Activated T-cell treated with anti-CD3 and anti-CD28 coated beads, Interleukin-2, amount 50 U/mL, for 72 hours (primary cell): ENCODE measurements at regions not wholly inside any gene's neighbourhood (a gene's known extent, or its start where the extent isn't known, plus 50 kb on each side); places are given as distances from the start of the nearest gene placed in this dataset.

ENCODE experiments used
- ATAC-seq, 2 donors: fragments of 150-1000 bp; cut with Tn5 transposase; replicated peaks in 1 of 2; 2 replicates each; pipeline ENCODE4 v1.10.0; 2021; ENCODE audit warnings: moderate library complexity in 2 of 2, mild to moderate bottlenecking in 1 of 2
- DNase-seq, 2 donors: peaks; one replicate each; pipeline ENCODE4 v3.0.0; 2021 to 2022; ENCODE audit warnings: mixed read lengths in 1 of 2
- H3K27ac Mint-ChIP-seq: one replicate; pipeline ENCODE4 v1.8.0; 2022; ENCODE audit warnings: mild to moderate bottlenecking, moderate library complexity, mixed read lengths
- H3K27me3 Mint-ChIP-seq: one replicate; pipeline ENCODE4 v1.8.0; 2022; ENCODE audit warnings: low read depth, mixed read lengths
- H3K36me3 Mint-ChIP-seq, 2 donors: one replicate each; pipeline ENCODE4 v1.8.0; 2022; ENCODE audit warnings: mixed read lengths in 2 of 2, mild to moderate bottlenecking in 1 of 2; ENCODE audit not compliant: insufficient read depth in 2 of 2
- H3K4me1 Mint-ChIP-seq: one replicate; pipeline ENCODE4 v1.8.0; 2022; ENCODE audit warnings: low read depth, mixed read lengths
- H3K4me3 Mint-ChIP-seq, 2 donors: one replicate each; pipeline ENCODE4 v1.8.0; 2022; ENCODE audit warnings: mild to moderate bottlenecking in 2 of 2, mixed read lengths in 2 of 2, moderate library complexity in 2 of 2
- H3K9me3 Mint-ChIP-seq, 2 donors: one replicate each; pipeline ENCODE4 v1.8.0; 2022; ENCODE audit warnings: mixed read lengths in 2 of 2

GRCh38 chr11:69996451-69996850, 81.7 kb upstream of the ANO1 start:
- DNase-seq (no peak), ATAC-seq (no peak)
- H3K4me3 Mint-ChIP-seq: no peak overlapping the region
- peaks cover 7% of the 10 kb centered on the region for H3K4me1 Mint-ChIP-seq
- H3K27ac Mint-ChIP-seq: no peak overlapping the region
- peaks cover 33% of the 10 kb centered on the region for H3K27me3 Mint-ChIP-seq
- peaks cover 0 to 2% of the 10 kb centered on the region in 2 donors for H3K36me3 Mint-ChIP-seq
- no peaks in the 10 kb centered on the region for H3K9me3 Mint-ChIP-seq

GRCh38 chr11:69997352-69997751, 80.8 kb upstream of the ANO1 start:
- ATAC-seq: no peak

GRCh38 chr11:69999721-70000120, 78.4 kb upstream of the ANO1 start:
- Mint-ChIP-seq H3K27me3 (peaks cover 24% of the 10 kb centered on the region), H3K27ac (no peak overlapping the region), H3K4me3 (no peak overlapping the region), H3K36me3 (no peaks in the 10 kb centered on the region), H3K9me3 (no peaks in the 10 kb centered on the region), H3K4me1 (peaks cover 15% of the 10 kb centered on the region)
- ATAC-seq: no peak
- no peak for DNase-seq

More at GRCh38 chr11:69997352-69997751, 80.8 kb upstream of the ANO1 start:
- H3K4me3 Mint-ChIP-seq: no peak overlapping the region
- peaks cover 0 to 2% of the 10 kb centered on the region in 2 donors for H3K36me3 Mint-ChIP-seq
- H3K4me1 Mint-ChIP-seq: peaks cover 8% of the 10 kb centered on the region
- H3K9me3 Mint-ChIP-seq: no peaks in the 10 kb centered on the region
- peaks cover 25% of the 10 kb centered on the region for H3K27me3 Mint-ChIP-seq
- H3K27ac Mint-ChIP-seq: no peak overlapping the region
- no peak for DNase-seq

- no peak for ATAC-seq
- peaks cover 24% of the 10 kb centered on the region for H3K27me3 Mint-ChIP-seq
- H3K4me1 Mint-ChIP-seq: peaks cover 15% of the 10 kb centered on the region
- H3K36me3 Mint-ChIP-seq: no peaks in the 10 kb centered on the region
- DNase-seq: no peak
- no peak overlapping the region for H3K27ac Mint-ChIP-seq
- H3K4me3 Mint-ChIP-seq: no peak overlapping the region
- H3K9me3 Mint-ChIP-seq: no peaks in the 10 kb centered on the region
Measured at GRCh38 chr11:70000228-70000627, 77.9 kb upstream of the ANO1 start.

- ATAC-seq: no peak
Measured at GRCh38 chr11:70001246-70001645, 76.9 kb upstream of the ANO1 start.

GRCh38 chr11:70002433-70002832, 75.7 kb upstream of the ANO1 start:
- Mint-ChIP-seq H3K4me1 (peaks cover 15% of the 10 kb centered on the region), H3K9me3 (no peaks in the 10 kb centered on the region), H3K27me3 (peaks cover 30% of the 10 kb centered on the region), H3K27ac (no peak overlapping the region), H3K4me3 (peak overlapping the region; percentile 24), H3K36me3 (no peaks in the 10 kb centered on the region)
- ATAC-seq (peak; percentile 100), DNase-seq (peak; percentile 63 to 67)

More at GRCh38 chr11:70001246-70001645, 76.9 kb upstream of the ANO1 start:
- Mint-ChIP-seq H3K9me3 (no peaks in the 10 kb centered on the region), H3K4me1 (peaks cover 15% of the 10 kb centered on the region), H3K27me3 (peaks cover 28% of the 10 kb centered on the region), H3K36me3 (no peaks in the 10 kb centered on the region), H3K27ac (no peak overlapping the region), H3K4me3 (no peak overlapping the region)
- no peak for DNase-seq

- Mint-ChIP-seq H3K27me3 (peaks cover 16% of the 10 kb centered on the region), H3K36me3 (no peaks in the 10 kb centered on the region), H3K27ac (no peak overlapping the region), H3K4me3 (no peak overlapping the region), H3K4me1 (peaks cover 9% of the 10 kb centered on the region), H3K9me3 (no peaks in the 10 kb centered on the region)
- ATAC-seq (no peak), DNase-seq (no peak)
Measured at GRCh38 chr11:70005107-70005818, 72.9 kb upstream of the ANO1 start.

GRCh38 chr11:70007796-70008195, 70.3 kb upstream of the ANO1 start:
- Mint-ChIP-seq H3K4me3 (no peak overlapping the region), H3K36me3 (no peaks in the 10 kb centered on the region), H3K9me3 (no peaks in the 10 kb centered on the region), H3K4me1 (peaks cover 3% of the 10 kb centered on the region), H3K27me3 (peaks cover 16% of the 10 kb centered on the region), H3K27ac (no peak overlapping the region)
- no peak for ATAC-seq
- DNase-seq: no peak

- ATAC-seq: no peak
- no peak overlapping the region for H3K4me3 Mint-ChIP-seq
Measured at GRCh38 chr11:70010774-70011173, 67.3 kb upstream of the ANO1 start.

GRCh38 chr11:70012134-70012733, 65.9 kb upstream of the ANO1 start:
- Mint-ChIP-seq H3K27ac (no peak overlapping the region), H3K36me3 (no peaks in the 10 kb centered on the region), H3K9me3 (no peaks in the 10 kb centered on the region), H3K27me3 (peaks cover 2% of the 10 kb centered on the region), H3K4me3 (no peak overlapping the region), H3K4me1 (no peaks in the 10 kb centered on the region)
- no peak for ATAC-seq
- no peak for DNase-seq

More at GRCh38 chr11:70010774-70011173, 67.3 kb upstream of the ANO1 start:
- no peaks in the 10 kb centered on the region for H3K9me3 Mint-ChIP-seq
- H3K27me3 Mint-ChIP-seq: peaks cover 7% of the 10 kb centered on the region
- no peak for DNase-seq
- no peak overlapping the region for H3K27ac Mint-ChIP-seq
- H3K4me1 Mint-ChIP-seq: no peaks in the 10 kb centered on the region
- H3K36me3 Mint-ChIP-seq: no peaks in the 10 kb centered on the region

- H3K36me3 Mint-ChIP-seq: no peaks in the 10 kb centered on the region
- peaks cover 7% of the 10 kb centered on the region for H3K27me3 Mint-ChIP-seq
- no peak overlapping the region for H3K27ac Mint-ChIP-seq
- DNase-seq (no peak), ATAC-seq (no peak)
- no peaks in the 10 kb centered on the region for H3K4me1 Mint-ChIP-seq
- H3K9me3 Mint-ChIP-seq: no peaks in the 10 kb centered on the region
- H3K4me3 Mint-ChIP-seq: no peak overlapping the region
Measured at GRCh38 chr11:70014291-70014690, 63.8 kb upstream of the ANO1 start.

GRCh38 chr11:70016666-70017367, 61.3 kb upstream of the ANO1 start:
- no peak for DNase-seq
- H3K36me3 Mint-ChIP-seq: no peaks in the 10 kb centered on the region
- no peaks in the 10 kb centered on the region for H3K9me3 Mint-ChIP-seq
- no peak overlapping the region for H3K4me3 Mint-ChIP-seq
- no peaks in the 10 kb centered on the region for H3K4me1 Mint-ChIP-seq
- H3K27ac Mint-ChIP-seq: no peak overlapping the region
- H3K27me3 Mint-ChIP-seq: peaks cover 7% of the 10 kb centered on the region
- no peak for ATAC-seq

- peaks cover 12% of the 10 kb centered on the region for H3K27me3 Mint-ChIP-seq
- DNase-seq: no peak
- no peak overlapping the region for H3K4me3 Mint-ChIP-seq
- H3K4me1 Mint-ChIP-seq: no peaks in the 10 kb centered on the region
- no peak for ATAC-seq
- no peaks in the 10 kb centered on the region for H3K36me3 Mint-ChIP-seq
- H3K27ac Mint-ChIP-seq: no peak overlapping the region
- H3K9me3 Mint-ChIP-seq: peaks cover 0 to 3% of the 10 kb centered on the region in 2 donors
Measured at GRCh38 chr11:70018816-70019215, 59.3 kb upstream of the ANO1 start.
